ENCODE measurements at regions not wholly inside any gene's neighbourhood (a gene's known extent, or its start where the extent isn't known, plus 50 kb on each side); places are given as distances from the start of the nearest gene placed in this dataset.
"Not testable (repeated sequence)": the region's sequence is repeated elsewhere in the genome, so short reads cannot be mapped to it uniquely, and the experiment has no call there.

DNA sequence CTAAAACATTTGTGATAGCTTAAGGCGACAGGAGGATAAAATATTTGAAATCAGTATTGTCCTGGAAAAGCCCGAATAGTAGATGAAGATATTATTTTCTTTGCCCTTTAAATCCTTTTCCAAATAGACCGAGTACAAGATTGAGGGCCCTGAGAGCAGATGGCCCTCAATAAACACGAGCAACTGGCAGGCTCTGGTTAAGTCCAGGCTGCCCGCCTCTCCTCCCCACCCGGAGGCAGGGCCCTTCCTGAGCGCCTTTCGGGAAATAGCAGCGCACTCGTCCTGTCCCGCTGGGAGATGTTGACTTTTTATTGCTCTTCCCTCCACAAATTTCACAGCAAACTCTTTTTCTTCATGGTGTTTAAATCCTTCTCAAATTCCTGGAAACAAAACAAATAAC, 50.8 kb upstream of the MAX start:
- intact Hi-C loops (cut with micrococcal nuclease): no loop called here

DNA sequence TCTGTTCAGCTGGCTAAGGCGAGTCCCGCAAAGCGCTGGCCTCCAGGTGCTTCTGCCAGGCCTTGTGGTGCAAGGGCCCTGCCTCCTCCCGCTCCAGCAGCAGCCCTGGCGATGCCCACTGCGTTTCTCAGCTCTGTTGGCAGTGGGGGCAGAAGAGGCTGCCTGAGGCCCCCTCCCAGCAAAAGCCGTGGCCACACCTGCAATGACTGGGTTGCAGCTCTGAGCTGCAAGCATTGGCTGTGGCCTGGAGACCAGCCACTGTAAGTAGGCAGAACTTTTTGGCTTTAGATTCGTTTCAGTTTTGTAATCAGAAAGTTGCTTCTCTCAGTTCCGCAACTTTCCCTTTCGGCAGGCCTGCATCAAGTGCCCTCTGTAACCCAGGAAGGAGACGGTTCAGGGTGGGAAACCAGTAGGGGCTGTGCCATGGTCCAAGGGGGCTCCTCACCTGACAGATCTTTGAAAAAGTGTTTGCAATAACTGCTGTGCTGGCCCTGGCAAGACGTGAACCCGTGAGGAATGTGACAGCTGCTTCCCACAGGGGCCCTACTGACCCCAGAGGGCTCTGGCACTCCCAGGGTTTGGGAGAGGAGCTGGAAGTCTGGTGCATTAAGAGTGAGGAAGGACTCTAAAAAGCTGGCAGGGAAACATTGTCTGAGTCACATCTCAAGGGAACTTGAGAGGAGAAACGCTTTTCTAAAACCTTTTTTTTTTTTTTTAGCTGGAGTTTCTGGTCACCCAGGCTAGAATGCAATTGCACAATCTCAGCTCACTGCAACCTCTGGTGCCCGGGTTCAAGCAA, 54.5 kb upstream of the MAX start:
- intact Hi-C loops (cut with micrococcal nuclease): no loop called here

DNA sequence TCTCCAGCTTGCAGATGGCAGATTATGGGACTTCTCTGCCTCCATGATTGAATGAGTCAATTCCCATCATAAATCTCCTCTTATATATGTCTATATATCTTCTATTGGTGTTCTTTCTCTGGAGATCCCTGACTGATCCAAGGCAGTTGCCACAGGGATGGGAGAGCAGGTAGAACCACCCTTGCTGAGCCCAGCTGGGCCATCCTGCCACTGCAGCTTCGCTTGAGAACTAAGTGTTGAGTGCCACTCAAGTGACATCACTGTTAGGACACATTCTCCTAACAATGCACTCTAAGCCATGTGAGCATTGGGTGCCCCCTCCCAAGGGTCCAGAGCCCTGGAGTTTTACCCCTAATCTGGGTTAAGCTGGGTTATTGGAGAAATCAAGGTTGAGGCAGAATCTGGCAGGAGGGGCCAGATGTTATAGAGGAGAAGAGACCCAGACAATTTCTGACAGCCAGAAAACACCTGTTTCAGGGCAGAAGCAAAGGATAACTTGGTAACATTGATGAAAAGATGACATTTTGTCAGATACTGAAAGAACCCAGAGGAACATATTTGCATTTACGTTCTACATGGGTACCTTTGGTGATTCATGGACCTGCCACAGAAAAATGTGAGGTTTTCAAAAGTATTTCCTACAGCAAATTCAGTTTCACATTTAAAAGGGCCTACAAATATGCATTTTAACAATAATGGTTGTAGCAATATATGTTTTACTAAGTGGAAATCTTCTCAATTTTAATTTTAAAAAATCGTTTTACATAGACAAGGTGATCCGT, 57.2 kb upstream of the MAX start:
- intact Hi-C loops (cut with micrococcal nuclease): loop anchor here (10.0 kb wide), 2 partner anchors 355 to 445 kb away; no protein-coding TSS in a partner anchor

DNA sequence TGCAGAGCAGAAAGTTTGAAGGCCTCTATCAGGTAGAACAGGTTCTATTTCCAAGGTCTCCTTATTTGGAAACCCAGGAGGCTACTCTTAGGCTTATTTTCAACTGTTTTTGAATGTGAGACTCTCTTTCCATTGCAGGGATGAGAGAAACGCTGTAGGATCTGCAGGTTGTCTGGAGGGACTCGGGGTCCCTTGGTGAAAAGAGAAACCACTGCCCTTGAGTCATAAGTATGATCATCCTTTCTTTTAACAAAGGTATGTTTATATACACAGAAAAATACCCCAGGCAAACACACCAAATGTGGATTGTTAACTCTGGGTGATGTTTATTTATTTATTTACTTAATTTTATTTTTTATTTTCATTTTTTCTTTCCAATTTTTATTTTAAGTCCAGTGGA, 57.8 kb upstream of the MAX start:
- intact Hi-C loops (cut with micrococcal nuclease): loop anchor here (10.0 kb wide), 2 partner anchors 355 to 445 kb away; no protein-coding TSS in a partner anchor

DNA sequence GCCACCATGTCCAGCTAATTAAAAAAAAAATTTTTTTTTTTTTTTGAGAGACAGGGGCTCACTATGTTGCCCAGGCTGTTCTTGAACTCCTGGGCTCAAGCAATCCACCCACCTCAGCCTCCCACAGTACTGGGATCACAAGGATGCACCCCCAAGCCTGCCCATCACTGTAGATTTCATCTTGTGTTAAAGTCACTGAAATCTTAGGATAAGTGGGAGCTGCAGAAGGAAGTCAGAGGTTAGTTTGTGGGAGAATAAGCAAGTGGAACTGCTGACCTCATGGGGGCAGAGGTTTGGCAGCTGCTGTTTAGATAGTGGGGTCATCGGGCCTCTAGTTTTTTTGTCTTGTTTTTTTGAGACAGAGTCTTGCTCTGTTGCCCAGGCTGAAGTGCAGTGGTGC, 59.7 kb upstream of the MAX start:
- intact Hi-C loops (cut with micrococcal nuclease): loop anchor here (10.0 kb wide), 2 partner anchors 353 to 443 kb away; no protein-coding TSS in a partner anchor

DNA sequence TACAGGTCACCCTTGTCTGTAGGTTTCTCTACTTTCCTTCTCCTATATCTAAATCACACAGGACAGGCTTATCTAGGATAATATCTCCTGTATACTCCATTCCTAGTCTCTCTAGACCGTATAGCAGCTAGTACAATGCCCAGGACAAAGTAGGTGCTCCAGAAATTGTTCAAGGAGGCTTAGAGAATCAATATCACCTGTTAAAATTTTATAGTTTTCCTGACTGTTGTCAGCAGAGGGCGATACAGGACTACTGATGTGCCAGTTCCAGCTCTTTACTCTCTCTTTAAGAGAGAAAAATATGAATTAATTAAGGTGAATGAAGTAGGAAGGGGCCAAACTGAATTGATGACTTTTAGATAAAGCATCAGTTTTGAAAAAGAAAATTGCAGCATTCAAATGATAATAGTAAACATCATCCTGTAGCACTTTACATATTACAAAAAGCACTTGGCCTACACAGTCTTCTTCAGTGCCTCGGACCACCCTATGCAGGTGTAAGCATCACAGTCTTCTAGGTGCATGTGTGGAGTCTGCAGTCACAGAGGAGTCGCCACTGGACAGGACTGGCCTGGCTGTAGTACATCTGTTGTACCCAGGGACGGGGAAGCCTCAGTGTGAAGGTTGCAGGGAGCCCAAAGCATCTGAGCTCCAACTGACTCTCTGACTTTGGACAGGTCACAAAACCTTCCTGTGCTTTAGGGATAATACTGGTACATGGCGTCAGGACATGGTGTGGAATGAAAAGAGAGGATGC, 61.9 kb upstream of the MAX start:
- intact Hi-C loops (cut with micrococcal nuclease): loop anchor here (1.0 to 10.0 kb wide), 13 partner anchors 123 to 1231 kb away; partner anchors contain the start of gene FNTB

DNA sequence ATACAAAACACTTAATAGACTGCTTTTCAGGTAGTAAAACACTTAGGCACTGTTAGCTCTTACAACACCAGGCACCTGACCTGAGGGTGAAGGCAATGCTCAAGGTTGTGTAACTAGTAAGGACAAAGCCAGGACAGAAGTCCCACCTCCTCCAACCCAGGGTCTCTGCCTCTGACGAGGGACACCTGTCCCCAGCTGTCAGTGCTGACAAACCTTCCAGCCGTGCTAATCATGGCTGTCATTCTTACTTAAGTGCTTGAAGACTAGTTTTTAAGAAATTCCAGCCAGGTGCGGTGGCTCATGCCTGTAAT, 62.5 kb upstream of the MAX start:
- intact Hi-C loops (cut with micrococcal nuclease): loop anchor here (1.0 to 10.0 kb wide), 13 partner anchors 122 to 1230 kb away; partner anchors contain the start of gene FNTB

DNA sequence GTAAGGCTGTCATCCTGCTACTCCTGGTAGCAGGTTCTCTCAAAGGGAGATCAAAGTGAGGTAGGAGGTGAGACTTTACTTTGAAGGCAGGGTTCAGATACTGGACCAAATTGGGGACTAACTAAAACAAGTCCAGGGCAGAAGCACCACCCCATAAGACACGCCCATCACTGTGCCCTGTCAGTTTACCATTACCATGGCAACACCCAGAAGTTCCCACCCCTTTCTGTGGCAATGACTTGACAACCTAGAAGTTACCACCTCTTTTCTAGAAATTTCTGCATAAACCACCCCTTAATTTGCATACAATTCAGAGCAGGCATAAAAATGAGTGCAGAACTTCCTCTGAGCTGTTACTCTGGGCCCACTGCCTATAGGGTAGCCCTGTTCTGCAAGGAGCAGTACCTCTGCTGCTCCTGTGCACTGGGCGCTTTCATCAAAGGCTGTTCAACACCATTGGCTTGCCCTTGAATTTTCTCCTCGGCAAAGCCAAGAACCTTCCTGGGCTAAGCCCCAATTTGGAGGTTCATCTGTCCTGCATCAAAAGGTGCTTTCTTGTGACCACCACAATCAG, 64.8 kb upstream of the MAX start:
- intact Hi-C loops (cut with micrococcal nuclease): loop anchor here (10.0 kb wide), 2 partner anchors 348 to 438 kb away; no protein-coding TSS in a partner anchor

DNA sequence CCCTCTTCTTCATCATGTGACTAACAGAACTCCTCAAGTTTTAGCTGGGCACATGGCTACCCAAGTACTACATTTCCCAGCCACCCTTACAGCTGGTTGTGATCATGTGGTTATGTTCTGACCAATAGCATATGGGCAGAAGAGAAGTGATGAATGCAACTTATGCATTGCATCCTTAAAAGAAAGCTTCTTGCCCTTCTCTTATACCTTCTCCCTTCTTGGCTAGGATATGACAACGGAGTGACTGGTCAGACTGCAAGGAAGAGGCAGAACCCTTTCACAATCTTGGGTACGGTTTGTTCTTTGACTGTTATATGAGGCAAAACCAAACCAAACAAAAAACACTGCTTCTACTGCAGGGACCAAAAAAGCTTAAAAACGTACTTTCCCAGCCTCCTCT, 66.5 kb upstream of the MAX start:
- intact Hi-C loops (cut with micrococcal nuclease): loop anchor here (1.0 to 10.0 kb wide), 3 partner anchors 134 to 436 kb away; no protein-coding TSS in a partner anchor

DNA sequence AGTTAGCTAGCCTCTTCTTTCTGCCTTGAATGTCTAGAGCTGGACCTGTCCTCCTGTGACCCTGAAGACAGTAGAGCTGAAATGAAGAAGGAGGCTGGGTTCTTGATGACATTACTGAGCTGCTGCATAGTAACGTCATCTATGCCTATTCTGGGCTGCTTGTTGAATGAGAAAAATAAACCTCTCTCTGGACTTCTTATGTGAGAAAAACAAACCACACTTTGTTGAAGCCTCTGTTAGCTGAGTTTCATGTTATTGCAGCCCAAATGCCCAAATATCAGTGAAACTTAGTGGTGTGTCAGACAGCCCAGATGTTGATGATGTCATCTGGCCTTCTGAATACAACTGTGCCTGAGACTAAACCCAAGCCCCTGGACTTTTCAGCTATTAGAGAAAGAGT, 67.0 kb upstream of the MAX start:
- intact Hi-C loops (cut with micrococcal nuclease): loop anchor here (1.0 to 10.0 kb wide), 3 partner anchors 134 to 435 kb away; no protein-coding TSS in a partner anchor

DNA sequence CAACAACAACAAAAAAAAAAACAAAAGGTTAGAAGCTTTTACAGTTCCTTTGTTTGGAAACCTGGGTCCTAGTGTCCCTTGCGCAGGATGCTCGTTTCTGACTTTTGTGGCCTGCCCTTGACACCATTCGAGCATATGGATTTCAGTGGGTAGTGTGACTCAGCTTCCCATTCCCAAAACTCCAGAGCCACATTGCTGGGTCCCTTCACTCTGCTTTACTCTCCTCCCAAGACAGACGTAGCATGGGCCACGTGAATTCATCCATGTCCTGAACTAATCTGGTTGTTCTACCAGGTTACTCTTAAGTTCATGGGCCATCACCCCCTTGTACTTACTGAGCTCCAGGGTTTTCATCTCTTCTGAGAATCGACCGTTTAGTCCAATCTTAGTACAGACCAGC, 68.0 kb upstream of the MAX start:
- intact Hi-C loops (cut with micrococcal nuclease): loop anchor here (2.0 kb wide), 1 partner anchor 52 kb away; no protein-coding TSS in a partner anchor

DNA sequence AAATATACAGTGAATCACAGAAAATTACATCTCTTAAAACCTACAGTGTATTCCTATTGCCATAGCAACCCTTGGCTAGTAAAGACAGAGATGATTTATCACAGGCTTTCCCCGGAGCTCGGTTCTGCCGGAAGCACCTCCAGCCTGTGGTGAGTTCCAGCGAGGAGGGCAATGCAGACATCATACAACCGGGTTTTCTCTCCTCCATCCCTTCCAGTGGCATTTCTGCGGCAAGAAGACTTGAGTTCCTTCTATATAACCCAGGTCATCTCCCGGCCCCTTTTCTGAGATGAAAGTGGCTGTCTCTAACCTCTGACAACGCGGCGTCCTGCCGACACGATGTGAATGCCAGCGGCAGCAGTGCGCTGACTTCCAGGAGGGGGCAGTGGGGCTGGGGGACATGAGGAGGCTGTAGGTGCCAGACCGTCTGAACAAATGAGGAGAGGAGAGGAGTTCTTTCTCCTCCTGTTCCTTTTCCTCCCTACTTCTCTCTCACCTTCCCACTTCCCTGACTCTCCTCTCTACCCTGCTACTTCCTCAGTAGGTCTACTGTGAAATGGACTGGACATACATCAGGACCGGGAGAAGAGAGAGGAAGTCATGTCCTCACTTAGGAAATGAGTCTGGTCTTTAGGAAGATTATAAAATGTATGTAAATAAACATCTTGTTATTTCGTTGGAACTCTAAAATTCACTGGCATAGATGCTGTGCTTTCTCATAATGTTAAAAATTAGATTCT, 68.6 kb upstream of the MAX start:
- intact Hi-C loops (cut with micrococcal nuclease): loop anchor here (1.0 to 2.0 kb wide), 2 partner anchors 39 to 52 kb away; no protein-coding TSS in a partner anchor

DNA sequence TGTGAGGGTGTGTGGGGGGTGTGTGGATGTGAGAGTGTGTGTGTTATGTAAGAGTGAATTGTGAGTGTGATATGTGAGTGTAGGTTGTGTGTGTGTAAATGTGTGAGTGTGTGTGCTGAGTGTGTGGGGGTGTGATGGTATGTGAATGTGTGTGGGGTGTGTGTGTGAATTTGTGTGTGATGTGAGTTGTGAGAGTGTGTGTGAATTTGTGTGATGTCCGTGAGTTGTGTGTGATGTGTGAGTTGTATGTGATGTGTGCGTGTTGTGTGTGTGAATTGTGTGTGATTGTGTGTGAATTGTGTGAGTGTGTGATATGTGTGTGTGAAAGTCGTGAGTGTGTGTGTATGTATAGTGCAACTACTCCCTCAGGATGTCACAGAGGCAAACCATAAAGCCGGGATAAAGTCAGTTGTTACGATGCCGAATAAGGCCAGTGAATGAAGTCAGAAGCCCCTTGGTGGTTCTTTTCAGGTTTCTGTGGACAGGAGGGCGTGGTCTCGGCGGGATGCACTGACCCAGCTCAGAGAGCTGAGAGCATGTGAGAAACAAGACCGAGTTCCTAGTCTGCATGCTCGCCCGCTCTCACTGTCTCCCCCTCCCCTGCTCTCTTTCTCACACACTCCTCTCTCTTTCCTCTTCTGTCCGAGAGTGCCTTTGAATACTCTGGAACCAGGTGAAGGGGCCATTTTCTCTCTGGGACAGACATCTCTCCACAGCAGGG, 71.8 kb upstream of the MAX start:
- intact Hi-C loops (cut with micrococcal nuclease): no loop called here

DNA sequence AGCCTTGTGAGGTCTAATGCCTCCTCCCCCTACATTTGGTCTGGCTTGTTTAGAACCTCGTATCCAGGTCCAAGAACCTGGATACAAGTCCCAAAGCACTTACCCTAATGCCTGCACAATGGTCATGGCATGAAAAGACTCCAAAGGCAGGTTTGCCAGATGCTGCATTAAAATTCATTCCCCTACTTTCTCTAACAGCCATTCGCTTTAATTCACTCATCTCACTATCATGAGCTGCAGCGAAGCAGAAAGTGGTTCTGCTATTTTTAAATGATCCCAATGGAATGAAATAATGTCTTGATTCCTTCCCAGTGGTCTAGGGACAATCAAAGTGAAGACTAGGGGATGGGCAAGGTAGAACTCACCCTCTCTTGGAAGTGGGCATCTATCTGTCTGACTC, 72.5 kb upstream of the MAX start:
- intact Hi-C loops (cut with micrococcal nuclease): no loop called here

DNA sequence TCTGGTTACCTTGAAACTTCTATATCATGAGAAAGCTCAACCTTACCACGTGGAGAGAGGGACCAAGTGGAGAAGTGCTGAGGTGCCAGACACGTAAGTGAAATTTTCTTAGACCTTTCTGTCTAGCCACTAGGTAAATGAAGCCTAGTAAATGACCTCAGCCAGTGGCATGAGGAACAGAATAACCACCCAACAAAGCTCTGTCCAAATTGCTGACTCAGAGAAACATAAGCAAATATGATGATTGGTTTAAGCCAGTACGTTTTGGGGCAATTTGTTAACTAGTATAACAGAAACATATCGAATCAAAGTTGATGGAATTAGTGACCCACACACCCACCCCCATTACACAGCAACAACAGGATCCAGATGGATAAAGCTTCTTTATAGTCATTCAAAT, 75.2 kb upstream of the MAX start:
- intact Hi-C loops (cut with micrococcal nuclease): no loop called here

DNA sequence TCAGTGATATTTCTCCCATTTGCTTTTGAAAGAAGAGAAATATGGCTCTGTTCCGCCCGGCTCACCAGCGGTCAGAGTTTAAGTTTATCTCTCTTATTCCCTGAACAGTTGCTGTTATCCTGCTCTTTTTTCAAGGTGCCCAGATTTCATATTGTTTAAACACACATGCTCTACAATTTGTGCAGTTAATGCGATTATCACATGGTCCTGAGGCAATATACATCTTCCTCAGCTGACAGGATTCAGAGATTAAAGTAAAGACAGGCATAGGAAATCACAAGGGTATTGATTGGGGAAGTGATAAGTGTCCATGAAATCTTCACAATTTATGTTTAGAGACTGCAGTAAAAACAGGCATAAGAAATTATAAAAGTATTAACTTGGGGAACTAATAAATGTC, 76.9 kb upstream of the MAX start:
- intact Hi-C loops (cut with micrococcal nuclease): not testable (repeated sequence)

DNA sequence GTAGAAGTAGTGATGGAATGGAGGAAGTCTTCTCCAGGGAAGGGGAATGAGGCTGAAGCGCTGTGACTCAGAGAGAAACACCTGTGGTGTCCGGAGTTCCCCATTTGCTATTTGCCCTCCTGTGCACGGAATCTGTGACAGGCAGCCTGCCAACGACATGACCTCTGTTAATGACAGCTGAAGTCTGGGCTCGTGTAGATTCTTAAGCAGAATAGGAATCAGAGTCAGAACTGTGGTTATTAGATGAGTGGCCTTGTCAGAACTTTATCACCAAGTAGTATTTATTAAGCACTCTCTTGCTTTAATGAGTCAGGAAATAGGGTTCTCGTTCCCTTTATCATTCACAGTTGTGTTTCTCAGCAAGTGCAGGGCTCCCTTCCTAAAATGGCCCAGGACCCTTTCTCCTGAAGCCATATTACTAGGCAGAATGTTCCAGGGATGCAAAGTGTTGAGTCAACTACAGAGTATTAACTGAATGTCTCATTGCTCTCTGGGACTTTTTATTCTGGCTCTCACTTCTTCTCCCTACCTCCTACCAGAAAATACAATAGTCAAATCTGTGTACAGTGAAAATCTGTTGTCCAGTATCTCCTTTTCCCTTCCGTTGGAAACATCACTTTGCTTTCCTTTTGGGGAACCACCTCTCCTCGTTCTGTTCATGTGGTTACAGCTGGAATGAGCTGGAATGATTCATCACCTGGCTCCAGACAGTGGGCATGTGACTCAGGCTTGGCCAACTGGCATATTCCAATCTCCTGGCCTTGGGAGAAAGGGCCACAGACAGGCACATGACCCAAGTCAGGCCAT, 77.8 kb upstream of the MAX start:
- intact Hi-C loops (cut with micrococcal nuclease): loop anchor here (2.0 kb wide), 1 partner anchor 27 kb away; no protein-coding TSS in a partner anchor

DNA sequence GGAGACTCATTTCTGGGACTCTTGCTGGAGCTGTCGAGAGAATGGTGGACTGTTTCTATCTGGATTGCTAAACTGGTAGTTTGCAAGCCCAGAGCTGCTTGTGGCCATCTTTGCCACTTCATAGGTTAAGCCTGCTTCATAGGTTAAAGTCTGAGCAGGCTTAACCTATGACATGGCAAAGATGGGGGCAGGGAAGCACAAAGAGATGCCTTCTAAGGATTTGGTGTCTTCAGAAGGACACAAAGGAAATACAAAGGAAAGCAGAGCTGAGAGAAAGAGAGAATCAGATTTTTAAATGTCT, 78.4 kb upstream of the MAX start:
- intact Hi-C loops (cut with micrococcal nuclease): loop anchor here (2.0 kb wide), 1 partner anchor 26 kb away; no protein-coding TSS in a partner anchor

Data from T-helper 1 cell treated with Interleukin-12 subunit alpha and Interleukin-12 subunit beta and Interleukin-4 antibody, amounts not matched to agents 30 ng/mL and 1 ng/mL, for 36 hours (primary cell).